H9 (cell line): ENCODE measurements at regions not wholly inside any gene's neighbourhood (a gene's known extent, or its start where the extent isn't known, plus 50 kb on each side); places are given as distances from the start of the nearest gene placed in this dataset.

Source experiments
- DNase-seq: peaks from one replicate; pipeline ENCODE4 v3.0.0-alpha.2; 2017
- H2AFZ ChIP-seq: one replicate; pipeline ENCODE4 v1.6.1; 2013; ENCODE audit warnings: mild to moderate bottlenecking, low read length, control low read depth, moderate library complexity
- H2AK5ac ChIP-seq: 2 replicates; pipeline ENCODE4 v1.6.1; 2013; ENCODE audit warnings: low read length, control low read depth, mixed read lengths; ENCODE audit not compliant: insufficient read length
- H2BK120ac ChIP-seq: one replicate; pipeline ENCODE4 v1.6.1; 2013; ENCODE audit warnings: low read depth, mild to moderate bottlenecking, low read length, control low read depth, inconsistent platforms; ENCODE audit not compliant: poor library complexity, severe bottlenecking
- H2BK12ac ChIP-seq: 2 replicates; pipeline ENCODE4 v1.6.1; 2013; ENCODE audit warnings: low read length, control low read depth, mixed read lengths, low read depth; ENCODE audit not compliant: insufficient read length
- H2BK15ac ChIP-seq: 2 replicates; pipeline ENCODE4 v1.6.1; 2013; ENCODE audit warnings: low read depth, low read length, control low read depth
- H2BK20ac ChIP-seq: one replicate; pipeline ENCODE4 v1.6.1; 2013; ENCODE audit warnings: low read depth, mild to moderate bottlenecking, low read length, control low read depth, inconsistent platforms; ENCODE audit not compliant: poor library complexity, severe bottlenecking
- H2BK5ac ChIP-seq: 2 replicates; pipeline ENCODE4 v1.6.1; 2013; ENCODE audit warnings: low read length, control low read depth, mixed read lengths; ENCODE audit not compliant: insufficient read length
- H3K14ac ChIP-seq: 2 replicates; pipeline ENCODE4 v1.6.1; 2013; ENCODE audit warnings: low read length, control low read depth; ENCODE audit not compliant: insufficient read depth
- H3K18ac ChIP-seq: 2 replicates; pipeline ENCODE4 v1.6.1; 2013; ENCODE audit warnings: low read depth, mild to moderate bottlenecking, mixed read lengths, low read length, control low read depth; ENCODE audit not compliant: insufficient read length
- H3K23ac ChIP-seq: 2 replicates; pipeline ENCODE4 v1.6.1; 2013; ENCODE audit warnings: low read length, control low read depth, mixed read lengths, low read depth; ENCODE audit not compliant: insufficient read length
- H3K23me2 ChIP-seq: 2 replicates; pipeline ENCODE4 v1.6.1; 2013; ENCODE audit warnings: low read depth, mild to moderate bottlenecking, mixed read lengths, low read length, control low read depth; ENCODE audit not compliant: insufficient read length, poor library complexity, severe bottlenecking
- H3K27ac ChIP-seq: 2 replicates; pipeline ENCODE4 v1.5.1; 2013; ENCODE audit warnings: low read length, control low read depth, mixed read lengths, low read depth; ENCODE audit not compliant: insufficient read length
- H3K27me3 ChIP-seq: 2 replicates; pipeline ENCODE4 v1.6.1; 2013; ENCODE audit warnings: low read length, control low read depth, inconsistent platforms; ENCODE audit not compliant: insufficient read depth
- H3K4ac ChIP-seq: 2 replicates; pipeline ENCODE4 v1.6.1; 2013; ENCODE audit warnings: low read depth, mild to moderate bottlenecking, control low read depth, inconsistent platforms, low read length, moderate library complexity
- H3K4me1 ChIP-seq: 2 replicates; pipeline ENCODE4 v1.6.1; 2013; ENCODE audit warnings: low read length, control low read depth, inconsistent platforms; ENCODE audit not compliant: insufficient read depth
- H3K4me2 ChIP-seq: 2 replicates; pipeline ENCODE4 v1.6.1; 2013; ENCODE audit warnings: low read length, control low read depth, mixed read lengths; ENCODE audit not compliant: insufficient read length, insufficient read depth
- H3K56ac ChIP-seq: 2 replicates; pipeline ENCODE4 v1.6.1; 2013; ENCODE audit warnings: low read depth, mild to moderate bottlenecking, mixed read lengths, low read length, control low read depth; ENCODE audit not compliant: insufficient read length
- H3K79me1 ChIP-seq: 2 replicates; pipeline ENCODE4 v1.6.1; 2013; ENCODE audit warnings: low read depth, mild to moderate bottlenecking, moderate library complexity, low read length, control low read depth, inconsistent platforms; ENCODE audit not compliant: insufficient read depth, poor library complexity, severe bottlenecking
- H3K79me2 ChIP-seq: 2 replicates; pipeline ENCODE4 v1.6.1; 2013; ENCODE audit warnings: low read length, control low read depth, inconsistent platforms; ENCODE audit not compliant: insufficient read depth
- H3K9ac ChIP-seq: 2 replicates; pipeline ENCODE4 v1.6.1; 2013; ENCODE audit warnings: low read length, control low read depth, mixed read lengths; ENCODE audit not compliant: insufficient read length; ENCODE audit errors: extremely low read depth
- H3K9me3 ChIP-seq: one replicate; pipeline ENCODE4 v1.6.1; 2013; ENCODE audit warnings: low read depth, low read length, inconsistent platforms; ENCODE audit not compliant: control insufficient read depth
- H3T11ph ChIP-seq: one replicate; pipeline ENCODE4 v1.6.1; 2013; ENCODE audit warnings: mild to moderate bottlenecking, low read length, control low read depth, inconsistent platforms
- H4K20me1 ChIP-seq: one replicate; pipeline ENCODE4 v1.6.1; 2013; ENCODE audit not compliant: control insufficient read depth, insufficient read length, insufficient read depth
- H4K5ac ChIP-seq: 2 replicates; pipeline ENCODE4 v1.6.1; 2013; ENCODE audit warnings: low read depth, mild to moderate bottlenecking, mixed read lengths, low read length, control low read depth; ENCODE audit not compliant: insufficient read length
- H4K8ac ChIP-seq: replicated peaks from 2 replicates; pipeline ENCODE4 v1.6.1; 2013; ENCODE audit warnings: low read length, control low read depth, mixed read lengths, low read depth; ENCODE audit not compliant: insufficient read length
- H4K91ac ChIP-seq: 2 replicates; pipeline ENCODE4 v1.6.1; 2013; ENCODE audit warnings: low read depth, mild to moderate bottlenecking, moderate library complexity, mixed read lengths, low read length, control low read depth; ENCODE audit not compliant: insufficient read length
- H3K27ac Mint-ChIP-seq, 3 experiments: 2 replicates in 2 of 3; 3 replicates in 1 of 3; pipeline ENCODE4 v1.8.0; 2020 to 2021; ENCODE audit warnings: mixed read lengths in 3 of 3, mild to moderate bottlenecking in 1 of 3, moderate library complexity in 1 of 3
- H3K27me3 Mint-ChIP-seq: 2 replicates; pipeline ENCODE4 v1.8.0; 2021; ENCODE audit warnings: low read depth, mild to moderate bottlenecking, moderate library complexity, mixed read lengths
- H3K36me3 Mint-ChIP-seq, 3 experiments: 2 replicates in 2 of 3; 3 replicates in 1 of 3; pipeline ENCODE4 v1.8.0; 2020 to 2021; ENCODE audit warnings: low read depth in 3 of 3, mixed read lengths in 3 of 3; ENCODE audit not compliant: insufficient read depth in 1 of 3
- H3K4me1 Mint-ChIP-seq, 2 experiments: 2 replicates each; pipeline ENCODE4 v1.8.0; 2020; ENCODE audit warnings: mixed read lengths in 2 of 2
- H3K4me3 Mint-ChIP-seq, 2 experiments: 2 replicates in 1 of 2; 3 replicates in 1 of 2; pipeline ENCODE4 v1.8.0; 2020 to 2021; ENCODE audit warnings: mild to moderate bottlenecking in 2 of 2, mixed read lengths in 2 of 2, moderate library complexity in 1 of 2
- H3K9me3 Mint-ChIP-seq, 2 experiments: 2 replicates in 1 of 2; 3 replicates in 1 of 2; pipeline ENCODE4 v1.8.0; 2020; ENCODE audit warnings: mild to moderate bottlenecking in 2 of 2, mixed read lengths in 2 of 2, moderate library complexity in 1 of 2
- CTCF ChIP-seq: fragments of 200-600 bp; sonication (generic); conservative IDR thresholded peaks from 3 replicates; pipeline ENCODE4 v1.8.0; 2021; ENCODE audit warnings: antibody characterized with exemption, mild to moderate bottlenecking
- WGBS: extraction: QIAGEN DNeasy Blood & Tissue Kit; methylation state at CpG from one replicate; pipeline ENCODE4 v1.1.7; 2013; ENCODE audit warnings: missing lambda C conversion rate, low lambda C conversion rate, mixed read lengths; ENCODE audit not compliant: insufficient read length; ENCODE audit errors: extremely low coverage; 5-methylcytosine and 5-hydroxymethylcytosine counted together

DNA sequence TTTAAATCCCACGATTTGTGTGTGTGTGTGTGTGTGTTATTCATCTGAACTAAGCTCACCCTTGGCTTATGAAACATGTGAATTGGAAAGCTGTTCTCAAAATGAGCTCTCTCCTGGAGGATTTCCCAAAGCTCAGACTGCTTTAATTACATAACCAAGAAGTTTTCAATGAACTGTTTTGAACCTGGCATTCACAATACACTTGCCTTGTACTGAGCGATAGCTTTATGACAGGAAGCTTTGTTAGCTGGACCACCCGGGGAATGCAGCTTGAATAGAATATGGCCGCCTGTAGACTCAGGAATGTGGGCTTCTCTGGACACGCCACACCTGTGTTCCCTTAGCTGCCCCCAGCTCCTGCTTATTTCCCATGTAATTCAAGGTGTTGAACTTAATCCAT, 71.4 kb upstream of the PREP start:
- H3K27me3 Mint-ChIP-seq: no peaks in the 10 kb centered on the region

More for the DNA sequence above, 71.4 kb upstream of the PREP start:
- peaks cover 9 to 12% of the 10 kb centered on the region in 2 experiments for H3K9me3 Mint-ChIP-seq
- peak overlapping the region; percentile 50 to 84 (median 67); a peak in 4 of 7 replicates for H3K27ac Mint-ChIP-seq
- Histone ChIP-seq H3K4me1 (peaks cover 2% of the 10 kb centered on the region; the same call in 1 of the 2 replicates), H4K8ac (no peak overlapping the region), H3K9me3 (no peaks in the 10 kb centered on the region), H3K79me1 (no peaks in the 10 kb centered on the region), H3K79me2 (no peaks in the 10 kb centered on the region), H3K4ac (no peak overlapping the region), H3K56ac (no peak overlapping the region), H4K5ac (no peak overlapping the region), H3K27me3 (no peaks in the 10 kb centered on the region), H3K23ac (no peak overlapping the region), H3K9ac (no peak overlapping the region), H2BK12ac (no peak overlapping the region), H2BK120ac (no peak overlapping the region), H3K23me2 (no peaks in the 10 kb centered on the region), H3K4me2 (peak overlapping the region; percentile 18), H3K27ac (no peak overlapping the region), H4K91ac (no peak overlapping the region), H2BK5ac (no peak overlapping the region), H3K14ac (no peak overlapping the region), H2AK5ac (no peak overlapping the region), H2BK20ac (no peak overlapping the region), H2BK15ac (no peak overlapping the region), H3K18ac (no peak overlapping the region), H3T11ph (no peak overlapping the region), H4K20me1 (no peaks in the 10 kb centered on the region), H2AFZ (no peak overlapping the region)
- no peak for TF ChIP-seq CTCF
- DNase-seq: no peak
- no CpG with 5 or more reads among the region's 5 CpGs for WGBS
- peaks cover 0 to 13% (median 8%) of the 10 kb centered on the region in 3 experiments; a peak in 6 of 7 replicates for H3K36me3 Mint-ChIP-seq
- no peak overlapping the region for H3K4me3 Mint-ChIP-seq
- H3K4me1 Mint-ChIP-seq: peaks cover 14 to 24% of the 10 kb centered on the region in 2 experiments
